22Rv1 (cell line): ENCODE measurements at regions not wholly inside any gene's neighbourhood (a gene's known extent, or its start where the extent isn't known, plus 50 kb on each side); places are given as distances from the start of the nearest gene placed in this dataset.

Source experiments
- H3K27ac ChIP-seq: fragments of 450-650 bp; 2 replicates; pipeline ENCODE4 v1.5.1; 2017
- ZFX ChIP-seq: fragments of 450-650 bp; IDR thresholded peaks from 2 replicates; pipeline ENCODE4 v1.6.1; 2017; ENCODE audit warnings: antibody characterized with exemption, borderline replicate concordance
- TF ChIP-seq, protein P1 (sequence below): fragments of 450-650 bp; IDR thresholded peaks from 2 replicates; pipeline ENCODE4 v1.5.1; 2017; ENCODE audit warnings: mild to moderate bottlenecking

DNA sequence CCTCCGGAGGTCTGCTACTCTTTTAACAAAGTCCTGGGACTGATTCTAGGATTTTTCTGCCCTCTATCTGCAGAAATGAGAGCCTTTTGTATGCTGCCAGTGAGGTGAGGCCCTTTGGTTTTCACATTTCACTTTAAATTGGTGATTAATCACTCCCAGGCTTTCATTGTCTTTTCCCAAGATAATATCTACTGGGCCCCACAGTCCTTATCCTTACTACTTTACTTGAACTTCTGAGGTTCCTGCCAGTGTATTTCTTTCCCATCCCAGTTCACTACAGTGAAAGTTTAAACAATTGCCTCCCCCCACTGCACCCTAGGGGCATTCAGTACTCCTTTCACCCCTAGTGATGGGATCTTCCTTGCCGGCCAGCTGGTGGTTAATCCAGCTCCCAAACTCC lies 127.4 kb upstream of the INHBA start:
- H3K27ac ChIP-seq, result no peak overlapping the region
- TF ChIP-seq ZFX, result no peak
- TF ChIP-seq, protein P1, sequence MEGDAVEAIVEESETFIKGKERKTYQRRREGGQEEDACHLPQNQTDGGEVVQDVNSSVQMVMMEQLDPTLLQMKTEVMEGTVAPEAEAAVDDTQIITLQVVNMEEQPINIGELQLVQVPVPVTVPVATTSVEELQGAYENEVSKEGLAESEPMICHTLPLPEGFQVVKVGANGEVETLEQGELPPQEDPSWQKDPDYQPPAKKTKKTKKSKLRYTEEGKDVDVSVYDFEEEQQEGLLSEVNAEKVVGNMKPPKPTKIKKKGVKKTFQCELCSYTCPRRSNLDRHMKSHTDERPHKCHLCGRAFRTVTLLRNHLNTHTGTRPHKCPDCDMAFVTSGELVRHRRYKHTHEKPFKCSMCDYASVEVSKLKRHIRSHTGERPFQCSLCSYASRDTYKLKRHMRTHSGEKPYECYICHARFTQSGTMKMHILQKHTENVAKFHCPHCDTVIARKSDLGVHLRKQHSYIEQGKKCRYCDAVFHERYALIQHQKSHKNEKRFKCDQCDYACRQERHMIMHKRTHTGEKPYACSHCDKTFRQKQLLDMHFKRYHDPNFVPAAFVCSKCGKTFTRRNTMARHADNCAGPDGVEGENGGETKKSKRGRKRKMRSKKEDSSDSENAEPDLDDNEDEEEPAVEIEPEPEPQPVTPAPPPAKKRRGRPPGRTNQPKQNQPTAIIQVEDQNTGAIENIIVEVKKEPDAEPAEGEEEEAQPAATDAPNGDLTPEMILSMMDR, result no peak

DNA sequence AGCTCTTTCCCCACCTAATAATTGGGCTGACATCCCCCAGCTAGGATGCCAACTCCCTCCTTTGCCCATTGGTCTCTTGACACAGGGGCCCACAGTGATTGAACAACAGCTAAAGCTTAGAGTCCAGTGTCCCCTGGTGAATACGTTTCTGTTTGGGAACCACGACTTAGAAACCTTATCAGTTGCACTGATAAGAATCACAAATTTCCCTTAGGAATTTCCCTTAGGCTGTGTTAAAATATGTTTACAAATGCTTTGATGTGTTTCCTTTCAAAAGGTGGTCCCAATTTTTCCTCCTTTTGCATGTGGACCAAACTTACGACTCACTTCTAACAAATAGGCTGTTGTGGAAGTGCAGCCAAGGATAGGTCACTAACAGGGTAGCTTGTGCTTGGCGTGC lies 126.0 kb upstream of the INHBA start:
- H3K27ac ChIP-seq, result no peak overlapping the region
- TF ChIP-seq, protein P1, result no peak
- no peak for TF ChIP-seq ZFX

DNA sequence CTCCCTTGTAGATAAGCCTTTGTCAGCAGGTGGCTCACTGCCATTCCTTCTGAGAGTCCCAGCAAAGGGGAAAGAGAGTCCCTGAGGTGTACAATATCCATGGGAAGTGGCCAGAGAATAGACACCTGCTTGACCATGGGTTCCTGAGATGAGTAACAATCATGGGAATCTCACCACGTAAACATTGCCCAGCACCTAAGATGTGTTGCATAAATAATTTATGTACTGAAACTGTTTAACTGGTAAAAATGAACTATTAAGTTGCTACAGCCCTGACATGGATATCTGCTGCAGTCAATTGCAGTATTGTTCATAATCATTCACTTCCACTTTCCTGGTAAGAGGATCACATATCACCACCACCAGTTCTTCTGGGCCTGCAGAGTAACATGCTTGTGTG lies 123.8 kb upstream of the INHBA start:
- H3K27ac ChIP-seq, result no peak overlapping the region

DNA sequence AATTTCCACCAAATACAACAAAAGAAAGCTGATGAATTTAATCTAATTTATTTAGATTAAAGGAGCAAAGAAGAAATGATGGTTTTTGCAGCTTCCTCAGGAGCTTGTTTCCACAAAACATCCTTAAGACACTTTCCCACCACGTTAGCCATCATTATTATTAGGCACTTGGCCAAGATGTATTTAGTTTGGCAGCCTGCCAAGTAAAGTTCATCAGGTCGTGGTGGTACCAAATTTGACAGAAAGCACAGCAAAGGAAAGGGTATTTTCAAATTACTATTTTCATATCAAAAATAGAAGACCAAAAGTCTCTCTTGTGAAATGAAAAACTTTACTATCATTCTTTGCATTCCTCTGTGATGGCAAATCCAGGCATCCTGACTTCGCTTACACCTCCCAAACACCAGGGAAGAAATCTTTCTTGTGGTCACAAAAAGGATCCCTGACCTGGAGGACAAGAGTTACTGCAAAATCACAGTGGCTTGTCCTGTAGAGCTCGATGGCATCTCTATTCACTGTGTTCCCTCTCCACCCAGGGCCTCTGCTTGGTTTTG lies 123.1 kb upstream of the INHBA start:
- TF ChIP-seq, protein P1, result no peak
- TF ChIP-seq ZFX, result no peak
- H3K27ac ChIP-seq, result no peak overlapping the region

More for the DNA sequence above, 123.8 kb upstream of the INHBA start:
- TF ChIP-seq ZFX, result no peak
- TF ChIP-seq, protein P1, result no peak

DNA sequence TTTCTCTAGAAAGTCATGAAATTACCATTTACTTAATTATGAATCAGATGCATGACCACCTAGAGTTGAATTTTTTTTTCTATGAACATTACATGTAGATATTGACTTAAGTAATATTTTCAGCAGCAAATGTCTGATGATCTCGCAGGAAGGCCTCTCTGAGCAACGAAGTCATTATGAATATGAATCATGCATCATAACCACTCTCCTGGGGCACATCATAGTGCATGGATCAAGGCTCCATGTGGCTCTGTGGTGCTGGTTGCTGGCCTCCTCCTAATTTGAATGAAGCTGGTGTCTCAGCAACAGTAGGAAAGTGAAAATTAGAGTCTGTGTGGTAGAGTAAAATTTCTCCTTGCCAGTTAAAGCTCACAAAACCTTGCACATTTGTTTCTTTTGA lies 121.4 kb upstream of the INHBA start:
- TF ChIP-seq ZFX, result no peak
- TF ChIP-seq, protein P1, result no peak
- no peak overlapping the region for H3K27ac ChIP-seq

DNA sequence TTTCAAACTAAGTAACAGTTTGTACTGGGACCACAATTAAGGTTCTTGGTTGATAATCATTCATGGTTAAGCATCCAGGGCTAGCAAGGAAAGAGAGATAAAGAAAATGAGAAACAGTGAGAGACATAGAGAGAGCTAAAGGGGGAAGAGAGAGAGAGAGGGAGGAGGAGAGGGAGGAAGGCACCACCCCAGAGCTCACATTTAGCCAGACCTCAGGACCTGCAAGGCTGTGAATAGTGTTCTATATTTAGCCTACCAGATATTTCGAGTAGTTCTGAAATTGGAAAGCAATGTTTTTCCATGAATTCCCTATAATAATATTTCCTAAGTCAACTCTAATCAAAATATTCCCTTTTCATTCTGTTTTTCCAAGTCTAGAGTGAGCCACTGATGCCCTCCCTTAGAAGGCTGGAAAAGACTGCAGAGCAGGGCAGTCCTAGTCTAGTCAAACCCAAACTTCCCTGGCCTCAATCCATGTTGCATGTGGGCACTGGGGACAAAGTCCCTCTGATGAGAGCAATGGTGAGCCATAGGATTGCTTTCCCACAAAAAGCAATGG lies 119.4 kb upstream of the INHBA start:
- H3K27ac ChIP-seq, result no peak overlapping the region
- TF ChIP-seq, protein P1, result no peak
- TF ChIP-seq ZFX, result no peak

DNA sequence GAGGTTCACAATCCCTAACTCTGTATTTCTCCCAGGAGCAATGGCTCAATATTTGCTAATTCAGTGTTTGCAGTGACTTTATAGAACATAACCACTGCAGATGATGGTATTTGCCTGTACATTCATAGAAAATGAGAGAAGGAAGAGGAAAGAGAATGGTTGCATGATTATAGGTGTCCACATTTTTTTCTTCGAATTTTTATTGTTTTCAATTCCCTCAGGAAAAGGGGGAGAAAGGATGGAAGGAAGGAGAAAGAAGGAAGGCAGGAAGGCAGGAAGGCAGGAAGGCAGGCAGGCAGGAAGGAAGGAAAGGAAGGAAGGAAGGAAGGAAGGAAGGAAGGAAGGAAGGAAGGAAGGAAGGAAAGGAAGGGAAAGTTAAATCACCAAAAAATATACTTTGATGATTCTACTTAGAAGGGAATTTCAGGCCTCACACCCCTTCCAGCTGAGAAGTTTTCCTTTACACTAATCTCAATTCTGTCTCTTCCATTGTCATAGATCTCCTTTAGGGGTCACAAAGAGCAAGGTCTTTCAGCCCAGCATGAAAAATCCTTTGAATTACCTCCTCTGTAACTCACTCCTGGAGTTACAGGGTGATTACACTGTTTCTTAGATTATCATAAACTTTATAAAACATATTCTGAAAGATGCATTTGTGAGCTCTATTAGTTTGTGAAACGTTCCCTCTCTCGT lies 118.8 kb upstream of the INHBA start:
- no peak overlapping the region for H3K27ac ChIP-seq
- no peak for TF ChIP-seq ZFX
- TF ChIP-seq, protein P1, result no peak
